ENCODE measurements at regions not wholly inside any gene's neighbourhood (a gene's known extent, or its start where the extent isn't known, plus 50 kb on each side); places are given as distances from the start of the nearest gene placed in this dataset.
"Not testable (repeated sequence)": the region's sequence is repeated elsewhere in the genome, so short reads cannot be mapped to it uniquely, and the experiment has no call there.

GRCh38 chrX:96430756-96431455, 253.7 kb upstream of the DIAPH2 start:
- no peak for DNase-seq (ENCODE audit: low spot score)

GRCh38 chrX:96432647-96433046, 252.0 kb upstream of the DIAPH2 start:
- DNase-seq (ENCODE audit: low spot score): no peak

DNA sequence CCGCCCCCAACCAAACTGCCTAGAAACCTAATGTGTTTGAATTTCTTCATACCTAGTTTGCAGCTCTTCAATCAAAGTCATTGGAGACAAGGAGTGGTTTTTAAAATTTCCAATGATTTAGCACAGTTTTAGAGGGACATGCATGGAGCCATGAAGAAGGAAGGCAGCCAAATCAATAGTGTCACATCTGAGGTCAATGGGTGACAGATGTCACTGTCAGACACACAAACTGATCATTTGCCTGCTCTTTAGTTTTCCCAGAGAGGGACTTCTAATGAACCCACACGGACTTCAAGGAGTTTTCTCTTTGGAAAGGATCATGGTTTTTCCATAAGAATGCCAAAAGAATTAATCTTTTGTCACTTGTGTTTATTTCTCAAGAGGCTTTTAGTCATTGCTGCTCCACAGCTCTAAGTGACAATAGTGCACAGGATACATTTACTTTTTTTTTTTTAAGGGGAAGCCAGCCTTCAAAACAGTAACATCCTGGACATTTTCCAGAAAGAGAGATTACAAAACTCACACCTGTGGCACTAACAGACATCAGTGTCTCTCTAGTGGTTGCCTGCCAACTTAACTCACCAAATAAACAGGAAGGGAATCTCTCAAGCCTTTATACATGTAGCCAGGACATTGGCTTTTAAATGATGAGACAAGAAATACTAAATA, 251.1 kb upstream of the DIAPH2 start:
- DNase-seq (ENCODE audit: low spot score): no peak

- DNase-seq (ENCODE audit: low spot score): no peak
Measured at GRCh38 chrX:96435378-96436035, 249.1 kb upstream of the DIAPH2 start.

DNA sequence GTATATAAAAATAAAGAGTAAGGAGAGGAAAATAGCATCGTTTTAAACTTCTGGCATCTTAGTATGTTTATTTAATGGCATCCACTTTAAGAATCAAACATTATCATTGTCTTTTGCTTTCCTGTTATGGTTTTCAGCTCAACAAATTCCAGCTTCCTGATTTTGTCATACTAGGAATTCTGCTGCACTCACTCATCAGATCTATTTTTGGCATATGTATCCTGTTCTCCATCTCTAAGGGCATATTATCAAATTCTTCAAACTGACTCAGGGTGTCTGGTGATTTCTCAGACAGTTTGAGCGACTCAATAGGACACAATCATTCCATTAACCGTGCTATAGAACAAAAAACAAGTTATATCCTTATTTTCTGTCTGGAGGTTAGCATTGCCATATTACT, 248.5 kb upstream of the DIAPH2 start:
- DNase-seq (ENCODE audit: low spot score): peak; percentile 18

- no peak for DNase-seq (ENCODE audit: low spot score)
Measured at GRCh38 chrX:96438803-96439202, 245.8 kb upstream of the DIAPH2 start.

GRCh38 chrX:96440941-96441340, 243.7 kb upstream of the DIAPH2 start:
- no peak for DNase-seq (ENCODE audit: low spot score)

GRCh38 chrX:96445531-96446065, 239.0 kb upstream of the DIAPH2 start:
- DNase-seq (ENCODE audit: low spot score): no peak

DNA sequence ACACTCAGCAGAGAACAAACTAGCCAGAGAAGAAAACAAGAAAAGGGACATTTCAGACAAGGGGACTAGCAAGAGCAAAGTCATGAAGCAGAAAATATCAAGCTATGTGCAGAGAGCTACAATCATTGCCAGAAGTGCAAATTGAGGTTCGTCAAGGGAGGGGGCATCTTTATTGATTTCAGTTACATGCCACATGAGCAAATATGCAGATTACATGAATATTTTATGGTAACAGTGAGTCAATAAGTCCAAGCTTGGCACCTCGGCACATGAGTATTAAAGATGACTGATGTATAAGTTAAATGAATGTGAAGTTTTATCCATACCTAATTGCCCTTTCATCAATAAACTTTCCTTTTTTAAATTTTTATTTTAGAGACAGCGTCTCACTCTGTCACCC, 238.1 kb upstream of the DIAPH2 start:
- no peak for DNase-seq (ENCODE audit: low spot score)

DNA sequence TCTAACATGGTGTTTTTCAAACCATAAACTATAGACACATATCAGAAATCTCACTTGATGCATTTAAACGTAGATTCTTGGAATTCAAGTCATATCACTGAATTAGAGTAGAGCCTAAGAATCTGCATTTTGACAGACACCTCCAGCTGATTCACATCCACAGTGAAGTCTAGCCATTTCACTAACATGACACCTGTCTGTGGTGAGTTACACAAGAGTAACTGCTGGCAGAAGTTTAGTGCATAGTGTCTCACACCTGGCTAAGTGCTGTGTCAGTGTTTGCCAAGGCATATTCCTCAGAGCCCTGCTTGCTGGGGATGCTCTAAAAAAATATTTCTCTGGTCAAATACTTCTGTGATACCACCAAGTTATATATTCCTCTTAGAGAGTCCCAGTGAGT, 237.5 kb upstream of the DIAPH2 start:
- DNase-seq (ENCODE audit: low spot score): no peak

DNA sequence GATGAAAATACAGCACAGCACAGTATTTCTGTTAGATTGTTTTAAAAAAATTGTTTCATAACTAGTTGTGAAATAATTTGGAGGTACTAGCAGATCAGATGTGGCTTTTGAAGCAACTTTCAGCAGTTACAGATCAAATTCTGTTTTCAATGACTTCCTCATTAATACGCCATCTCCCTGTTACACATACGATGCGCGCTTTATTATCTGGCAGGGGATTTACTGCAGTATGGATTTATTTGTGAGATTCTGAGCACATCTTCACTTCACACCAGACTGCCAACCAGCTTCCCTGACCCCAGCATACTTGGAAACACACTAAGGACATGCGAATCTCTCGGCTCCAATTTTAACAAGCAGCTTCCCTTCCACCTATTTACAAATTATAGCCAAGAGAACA, 235.5 kb upstream of the DIAPH2 start:
- DNase-seq (ENCODE audit: low spot score): no peak

DNA sequence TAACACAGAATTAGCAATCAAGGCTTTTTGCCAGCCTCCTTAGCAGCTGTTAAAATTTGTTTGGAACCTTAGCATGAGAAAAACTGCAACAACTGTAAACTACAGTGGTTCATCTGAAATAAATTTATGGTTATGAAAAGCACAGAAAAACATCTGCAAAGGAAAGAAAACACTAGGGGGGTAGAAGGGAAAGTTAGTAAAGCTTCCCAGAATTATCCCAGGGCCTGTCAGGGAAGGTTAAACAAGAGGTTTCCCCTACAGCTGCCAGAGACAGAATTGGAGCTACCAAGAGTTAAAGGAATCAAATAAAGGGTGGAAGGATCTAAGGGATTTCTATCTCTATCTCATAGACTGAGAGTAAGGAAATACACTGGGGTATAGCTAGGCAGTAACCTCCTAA, 234.7 kb upstream of the DIAPH2 start:
- no peak for DNase-seq (ENCODE audit: low spot score)

- no peak for DNase-seq (ENCODE audit: low spot score)
Measured at GRCh38 chrX:96453139-96453538, 231.5 kb upstream of the DIAPH2 start.

- DNase-seq (ENCODE audit: low spot score): no peak
Measured at GRCh38 chrX:96455078-96455477, 229.6 kb upstream of the DIAPH2 start.

- DNase-seq (ENCODE audit: low spot score): no peak
Measured at GRCh38 chrX:96464880-96465558, 219.6 kb upstream of the DIAPH2 start.

- DNase-seq (ENCODE audit: low spot score): no peak
Measured at GRCh38 chrX:96474029-96474740, 210.5 kb upstream of the DIAPH2 start.

- no peak for DNase-seq (ENCODE audit: low spot score)
Measured at GRCh38 chrX:96474741-96475125, 209.9 kb upstream of the DIAPH2 start.

DNA sequence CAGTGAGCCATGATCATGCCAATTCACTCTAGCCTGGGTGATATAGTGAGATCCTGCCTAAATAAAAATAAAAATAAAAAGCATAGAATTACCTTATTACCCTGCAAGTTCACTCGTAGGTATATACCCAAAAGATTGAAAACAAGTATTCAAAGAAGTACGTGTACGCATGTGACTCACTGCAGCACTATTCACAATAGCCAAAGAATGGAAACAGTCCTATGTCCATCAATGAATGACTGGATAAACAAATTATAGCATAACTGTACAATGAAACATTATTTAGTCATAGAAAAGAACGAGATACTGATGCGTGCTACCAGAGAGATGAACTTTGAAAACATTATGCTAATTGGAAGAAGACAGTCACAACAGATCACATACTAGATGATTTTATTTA, 204.6 kb upstream of the DIAPH2 start:
- DNase-seq (ENCODE audit: low spot score): peak; percentile 5

DNA sequence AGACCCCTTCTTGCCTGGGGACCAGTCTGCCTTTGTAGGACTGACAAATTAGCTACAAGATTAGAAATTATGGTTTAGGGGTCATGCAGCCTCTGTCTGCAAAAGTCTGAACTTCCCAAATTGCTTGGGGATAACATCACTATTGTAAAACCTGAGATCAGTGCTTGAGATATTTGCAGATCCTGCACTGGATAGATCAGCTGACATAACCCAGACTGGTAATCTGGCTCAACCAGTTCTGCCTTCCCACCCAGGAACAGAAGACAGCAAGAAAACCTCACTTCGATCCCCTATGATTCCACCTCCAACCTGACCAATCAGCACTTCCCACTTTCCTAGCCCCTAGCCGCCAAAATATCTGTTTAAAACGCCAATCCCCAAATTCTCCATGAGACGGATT, 202.8 kb upstream of the DIAPH2 start:
- DNase-seq (ENCODE audit: low spot score): no peak

- no peak for DNase-seq (ENCODE audit: low spot score)
Measured at GRCh38 chrX:96483647-96484160, 200.9 kb upstream of the DIAPH2 start.

- not testable (repeated sequence) for DNase-seq (ENCODE audit: low spot score)
Measured at GRCh38 chrX:96486687-96487086, 198.0 kb upstream of the DIAPH2 start.

DNA sequence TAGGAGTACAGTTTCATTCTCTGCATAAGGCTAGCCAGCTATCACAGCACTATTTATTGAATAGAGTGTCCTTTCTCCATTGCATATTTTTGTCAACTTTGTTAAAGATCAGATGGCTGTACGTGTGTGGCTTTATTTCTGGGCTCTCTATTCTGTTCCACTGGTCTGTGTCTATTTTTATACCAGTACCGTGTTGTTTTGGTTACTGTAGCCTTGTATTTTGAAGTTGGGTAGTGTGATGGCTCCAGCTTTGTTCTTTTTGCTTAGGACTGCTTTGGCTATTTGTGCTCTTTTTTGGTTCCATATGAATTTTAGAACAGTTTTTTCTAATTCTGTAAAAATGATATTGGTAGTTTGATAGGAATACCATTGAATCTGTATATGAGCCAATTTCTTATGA, 182.1 kb upstream of the DIAPH2 start:
- DNase-seq (ENCODE audit: low spot score): no peak
